ENCODE measurements at regions not wholly inside any gene's neighbourhood (a gene's known extent, or its start where the extent isn't known, plus 50 kb on each side); places are given as distances from the start of the nearest gene placed in this dataset.
A peak's percentile ranks its signal among the peaks of the same experiment; 100 is the strongest.

GRCh38 chr9:7980691-7981289 is 181.2 kb upstream of the DMAC1 start:
- DNase-seq: no peak

DNA sequence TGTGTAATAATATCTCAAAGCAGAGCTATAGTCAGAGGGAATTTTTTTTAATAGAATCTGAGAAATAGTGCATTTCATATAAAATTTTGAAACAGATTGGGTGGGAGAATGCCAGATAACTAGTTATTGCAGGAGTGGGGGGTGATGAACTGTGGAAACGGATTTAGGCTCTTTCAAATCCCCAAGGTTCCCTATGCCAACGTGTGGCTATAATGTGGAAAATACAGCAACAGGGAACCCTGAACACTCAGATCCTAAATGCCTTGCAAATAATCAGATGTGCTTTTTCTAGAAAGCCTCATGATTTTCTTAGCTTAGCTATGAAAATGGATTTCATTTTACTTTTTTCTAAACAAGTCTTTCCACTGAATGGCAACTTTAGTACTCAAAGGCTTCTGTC is 180.5 kb upstream of the DMAC1 start:
- no peak for DNase-seq

DNA sequence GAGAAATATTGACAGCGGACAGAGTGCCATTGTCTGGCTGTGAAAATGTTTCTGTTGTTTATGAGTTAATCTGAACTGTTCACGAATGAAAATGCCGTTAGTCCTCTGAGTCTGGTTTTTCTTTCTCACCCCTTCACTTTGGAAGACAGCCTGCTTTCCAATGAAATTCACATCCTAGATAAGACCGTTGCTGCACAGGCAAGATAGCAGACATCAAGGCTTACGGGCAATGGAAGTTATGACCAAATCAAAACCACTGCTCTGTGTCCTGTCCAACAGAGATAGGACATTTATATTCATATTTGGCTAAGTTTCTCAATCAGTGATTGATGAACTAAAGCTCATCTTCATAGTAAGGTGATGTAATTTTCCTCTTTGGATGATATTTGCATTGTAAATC is 180.0 kb upstream of the DMAC1 start:
- DNase-seq: no peak

DNA sequence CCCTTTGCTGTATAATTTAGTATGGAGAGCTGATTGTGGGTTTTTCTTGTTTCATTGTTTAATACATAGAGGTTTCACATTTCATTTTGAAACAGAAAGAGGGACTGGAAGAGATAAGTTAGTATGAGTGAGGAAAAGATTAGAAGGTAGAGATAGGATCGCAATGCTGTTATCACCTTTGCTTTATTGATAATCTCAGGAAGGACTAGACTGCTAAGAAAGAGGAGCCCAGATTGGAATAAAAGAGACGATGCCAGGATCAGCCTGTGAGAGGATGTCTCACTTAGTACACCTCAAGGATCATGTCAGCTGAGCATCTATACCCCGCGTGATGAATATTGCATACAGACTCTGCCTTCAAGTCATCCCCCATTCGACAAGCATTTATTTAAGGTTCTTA is 178.0 kb upstream of the DMAC1 start:
- DNase-seq: no peak

- DNase-seq: no peak
Measured at GRCh38 chr9:7976856-7977255, 177.3 kb upstream of the DMAC1 start.

GRCh38 chr9:7976167-7976755 is 176.7 kb upstream of the DMAC1 start:
- no peak for DNase-seq

- DNase-seq: no peak
Measured at GRCh38 chr9:7975336-7975735, 175.8 kb upstream of the DMAC1 start.

DNA sequence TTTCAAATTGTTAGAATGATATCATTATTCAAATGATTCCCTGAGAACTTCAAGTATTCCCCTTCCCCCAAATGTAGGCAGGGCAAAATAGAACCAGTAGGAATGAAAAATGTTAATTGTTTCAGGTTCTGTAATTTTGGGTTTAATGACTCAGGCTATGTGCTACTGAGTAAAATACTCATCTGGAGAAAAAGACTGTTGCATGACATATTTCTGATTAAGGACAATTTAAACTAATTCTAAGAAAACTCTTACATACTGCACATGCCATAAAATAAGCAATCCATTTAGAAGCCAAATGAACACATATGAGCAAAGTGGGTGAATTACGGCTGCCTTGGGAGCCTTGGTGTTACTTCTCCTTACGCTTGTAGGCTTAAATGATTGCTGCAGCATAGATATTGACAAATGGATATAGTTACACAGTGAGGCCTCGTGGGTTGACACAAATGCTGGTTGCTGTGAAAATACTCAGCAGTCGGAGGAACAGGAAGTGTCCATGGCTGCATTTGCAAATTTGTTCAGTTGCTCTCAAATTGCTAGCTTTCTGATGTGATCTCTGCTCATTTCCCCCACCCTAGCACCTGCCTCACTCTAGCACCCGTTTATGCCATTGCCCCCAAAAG is 174.9 kb upstream of the DMAC1 start:
- DNase-seq: peak; percentile 43

- DNase-seq: no peak
Measured at GRCh38 chr9:7973123-7973522, 173.5 kb upstream of the DMAC1 start.

- no peak for DNase-seq
Measured at GRCh38 chr9:7970681-7971330, 171.2 kb upstream of the DMAC1 start.

GRCh38 chr9:7968687-7969086 is 169.1 kb upstream of the DMAC1 start:
- no peak for DNase-seq

DNA sequence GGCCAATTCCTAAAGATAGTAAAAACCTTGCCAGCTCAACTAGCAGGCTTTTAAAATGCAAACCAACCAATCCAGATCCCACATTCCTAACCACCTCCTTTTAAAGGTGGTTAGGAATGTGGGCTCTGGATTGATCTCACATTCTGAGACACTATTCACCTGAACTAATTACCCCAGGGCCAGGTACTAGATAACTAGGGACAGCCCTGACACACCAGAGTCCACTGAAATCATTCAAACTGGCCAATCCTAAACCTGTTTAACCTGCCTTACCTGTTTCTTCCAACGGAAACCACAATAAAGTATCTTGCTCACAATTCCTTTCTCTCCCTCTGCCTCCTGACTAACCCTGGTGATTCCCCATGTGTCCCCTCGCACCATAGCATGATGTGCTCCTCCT is 168.3 kb upstream of the DMAC1 start:
- DNase-seq: no peak

GRCh38 chr9:7967093-7967827 is 167.7 kb upstream of the DMAC1 start:
- no peak for DNase-seq

GRCh38 chr9:7965063-7965462 is 165.5 kb upstream of the DMAC1 start:
- DNase-seq: no peak

DNA sequence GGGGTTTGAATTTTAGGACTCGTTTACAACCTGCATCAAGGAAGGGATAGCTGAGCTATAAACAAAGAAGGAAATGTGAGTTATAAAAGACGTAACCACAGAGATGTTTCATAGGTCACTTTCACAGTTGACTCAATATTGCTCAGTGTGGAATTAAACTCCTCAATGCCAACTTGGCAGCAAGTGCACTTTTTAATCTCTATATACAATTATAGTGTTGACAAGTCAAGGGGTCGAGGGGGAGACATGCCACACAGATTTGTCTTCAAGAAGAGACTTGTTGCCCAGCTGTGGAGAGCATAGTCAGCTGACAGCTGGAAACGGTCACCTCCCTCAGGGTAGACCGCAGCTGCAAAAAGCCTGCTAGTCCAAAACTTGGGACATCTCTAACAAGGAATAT is 163.4 kb upstream of the DMAC1 start:
- DNase-seq: no peak

- no peak for DNase-seq
Measured at GRCh38 chr9:7961076-7961475, 161.5 kb upstream of the DMAC1 start.

- no peak for DNase-seq
Measured at GRCh38 chr9:7960320-7961050, 160.9 kb upstream of the DMAC1 start.

DNA sequence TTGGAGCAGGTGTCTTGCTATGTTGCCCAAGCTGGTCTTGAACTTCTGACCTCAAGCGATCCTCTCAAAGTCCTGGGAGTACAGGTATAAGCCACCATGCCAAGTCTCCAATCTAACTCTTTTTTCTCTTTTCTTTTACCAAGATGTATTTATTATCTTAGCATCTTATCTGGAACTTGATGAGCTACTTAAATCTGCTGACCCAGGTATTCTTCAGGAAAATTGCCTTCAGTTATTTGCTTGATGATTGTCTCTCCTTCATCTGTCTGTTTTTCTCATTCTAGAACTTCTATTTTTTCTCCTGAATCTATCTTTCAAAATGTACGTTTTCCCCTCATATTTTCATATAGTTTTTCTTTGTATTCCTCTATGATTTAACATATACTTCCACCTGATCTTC is 158.2 kb upstream of the DMAC1 start:
- no peak for DNase-seq

- DNase-seq: no peak
Measured at GRCh38 chr9:7947577-7947976, 148.0 kb upstream of the DMAC1 start.

- DNase-seq: no peak
Measured at GRCh38 chr9:7946458-7946857, 146.9 kb upstream of the DMAC1 start.

DNA sequence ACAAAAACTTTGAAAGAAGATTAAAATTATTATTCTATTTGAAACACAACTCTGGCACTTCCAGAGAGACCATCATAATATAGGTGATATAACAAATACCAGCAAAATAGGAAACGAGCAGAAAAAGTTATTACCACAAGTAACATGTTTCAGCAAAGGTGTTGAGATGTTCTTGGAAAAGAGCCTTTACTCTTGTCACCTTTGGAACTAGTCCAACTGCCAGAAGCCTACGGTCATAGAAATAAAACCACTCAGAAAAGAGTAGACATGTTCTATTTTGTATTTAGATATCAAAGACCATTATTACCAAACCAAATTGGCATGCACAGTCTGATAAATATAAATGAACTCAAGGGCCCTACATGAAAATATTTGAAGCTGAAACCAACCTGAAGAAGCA is 145.0 kb upstream of the DMAC1 start:
- no peak for DNase-seq

- DNase-seq: no peak
Measured at GRCh38 chr9:7937761-7938491, 138.3 kb upstream of the DMAC1 start.

All from NCI-H2107 (cell line).